CD4-positive, CD25-positive, alpha-beta regulatory T cell (primary cell): ENCODE measurements at regions not wholly inside any gene's neighbourhood (a gene's known extent, or its start where the extent isn't known, plus 50 kb on each side); places are given as distances from the start of the nearest gene placed in this dataset.

Experiments
- ATAC-seq, 2 donors: fragments of 150-1000 bp; cut with Tn5 transposase; one replicate each; pipeline ENCODE4 v1.10.0; 2021; ENCODE audit warnings: low read depth in 2 of 2, moderate number of reproducible peaks in 2 of 2, moderate library complexity in 1 of 2
- DNase-seq, 3 donors: peaks; one replicate each; pipeline versions ENCODE4 v3.0.0 to v3.0.0-alpha.2; 2012 to 2022; ENCODE audit warnings: mixed read lengths in 1 of 3
- H3K27ac ChIP-seq: one replicate; pipeline ENCODE4 v1.7.0; 2013; ENCODE audit warnings: mild to moderate bottlenecking, low read length; ENCODE audit not compliant: insufficient read depth, poor library complexity, severe bottlenecking
- H3K27me3 ChIP-seq: one replicate; pipeline ENCODE4 v1.7.0; 2013; ENCODE audit warnings: low read length; ENCODE audit not compliant: control insufficient read depth, insufficient read depth
- H3K36me3 ChIP-seq: one replicate; pipeline ENCODE4 v1.7.0; 2013; ENCODE audit warnings: mild to moderate bottlenecking, low read length, moderate library complexity; ENCODE audit not compliant: control insufficient read depth, insufficient read depth
- H3K4me1 ChIP-seq: 2 replicates; pipeline ENCODE4 v1.7.0; 2013; ENCODE audit warnings: mild to moderate bottlenecking, low read length; ENCODE audit not compliant: insufficient read depth, control insufficient read depth, poor library complexity, severe bottlenecking
- H3K4me3 ChIP-seq: one replicate; pipeline ENCODE4 v1.7.0; 2013; ENCODE audit warnings: low read depth, mild to moderate bottlenecking, low read length, moderate library complexity
- H3K9me3 ChIP-seq, 2 experiments: 1 replicate in 1 of 2; 2 replicates in 1 of 2; pipeline ENCODE4 v1.7.0; 2013; ENCODE audit warnings: low read length in 2 of 2, mild to moderate bottlenecking in 1 of 2, moderate library complexity in 1 of 2; ENCODE audit not compliant: control insufficient read depth in 2 of 2
- H3K27ac Mint-ChIP-seq, 3 donors: one replicate each; pipeline ENCODE4 v1.8.0; 2020 to 2022; ENCODE audit warnings: mild to moderate bottlenecking in 3 of 3, mixed read lengths in 3 of 3, moderate library complexity in 2 of 3
- H3K27me3 Mint-ChIP-seq: one replicate; pipeline ENCODE4 v1.8.0; 2022; ENCODE audit warnings: mild to moderate bottlenecking, mixed read lengths
- H3K36me3 Mint-ChIP-seq: one replicate; pipeline ENCODE4 v1.8.0; 2020; ENCODE audit warnings: mixed read lengths
- H3K4me1 Mint-ChIP-seq, 4 donors: one replicate each; pipeline ENCODE4 v1.8.0; 2020 to 2022; ENCODE audit warnings: mixed read lengths in 4 of 4, mild to moderate bottlenecking in 1 of 4
- H3K4me3 Mint-ChIP-seq, 4 donors: one replicate each; pipeline ENCODE4 v1.8.0; 2020 to 2022; ENCODE audit warnings: mild to moderate bottlenecking in 4 of 4, mixed read lengths in 4 of 4, moderate library complexity in 3 of 4
- H3K9me3 Mint-ChIP-seq, 7 donors: one replicate each; pipeline ENCODE4 v1.8.0; 2020 to 2022; ENCODE audit warnings: mixed read lengths in 7 of 7, mild to moderate bottlenecking in 3 of 7, moderate library complexity in 2 of 7

- H3K4me3 ChIP-seq = no peak overlapping the region
- no peak overlapping the region for H3K27ac ChIP-seq
- H3K9me3 ChIP-seq = no peaks in the 10 kb centered on the region
- H3K36me3 ChIP-seq = no peaks in the 10 kb centered on the region
- Mint-ChIP-seq H3K27ac (no peak overlapping the region), H3K36me3 (no peaks in the 10 kb centered on the region), H3K9me3 (peaks cover 0 to 4% (median under 1%) of the 10 kb centered on the region in 7 donors), H3K27me3 (no peaks in the 10 kb centered on the region), H3K4me1 (no peaks in the 10 kb centered on the region), H3K4me3 (no peak overlapping the region)
- ATAC-seq = no peak
- no peaks in the 10 kb centered on the region for H3K4me1 ChIP-seq
- no peaks in the 10 kb centered on the region for H3K27me3 ChIP-seq
- no peak for DNase-seq
Measured at GRCh38 chr4:114358901-114359300, 239.7 kb upstream of the UGT8 start.

GRCh38 chr4:114361249-114361648 lies 237.4 kb upstream of the UGT8 start:
- Mint-ChIP-seq H3K4me1 (no peaks in the 10 kb centered on the region), H3K4me3 (no peak overlapping the region), H3K36me3 (no peaks in the 10 kb centered on the region), H3K27ac (no peak overlapping the region), H3K27me3 (no peaks in the 10 kb centered on the region), H3K9me3 (peaks cover 0 to 2% (median 0%) of the 10 kb centered on the region in 7 donors)
- Histone ChIP-seq H3K4me1 (no peaks in the 10 kb centered on the region), H3K4me3 (no peak overlapping the region), H3K27ac (no peak overlapping the region), H3K9me3 (no peaks in the 10 kb centered on the region), H3K36me3 (no peaks in the 10 kb centered on the region), H3K27me3 (no peaks in the 10 kb centered on the region)
- ATAC-seq = no peak
- DNase-seq = no peak

- Mint-ChIP-seq H3K27ac (no peak overlapping the region), H3K36me3 (no peaks in the 10 kb centered on the region), H3K27me3 (no peaks in the 10 kb centered on the region), H3K4me1 (no peaks in the 10 kb centered on the region), H3K9me3 (peaks cover 0 to 2% (median 0%) of the 10 kb centered on the region in 7 donors), H3K4me3 (no peak overlapping the region)
- no peaks in the 10 kb centered on the region for H3K4me1 ChIP-seq
- no peak overlapping the region for H3K4me3 ChIP-seq
- DNase-seq = no peak
- H3K27me3 ChIP-seq = no peaks in the 10 kb centered on the region
- no peak for ATAC-seq
- no peaks in the 10 kb centered on the region for H3K36me3 ChIP-seq
- no peaks in the 10 kb centered on the region for H3K9me3 ChIP-seq
- no peak overlapping the region for H3K27ac ChIP-seq
Measured at GRCh38 chr4:114364857-114365256, 233.8 kb upstream of the UGT8 start.

DNA sequence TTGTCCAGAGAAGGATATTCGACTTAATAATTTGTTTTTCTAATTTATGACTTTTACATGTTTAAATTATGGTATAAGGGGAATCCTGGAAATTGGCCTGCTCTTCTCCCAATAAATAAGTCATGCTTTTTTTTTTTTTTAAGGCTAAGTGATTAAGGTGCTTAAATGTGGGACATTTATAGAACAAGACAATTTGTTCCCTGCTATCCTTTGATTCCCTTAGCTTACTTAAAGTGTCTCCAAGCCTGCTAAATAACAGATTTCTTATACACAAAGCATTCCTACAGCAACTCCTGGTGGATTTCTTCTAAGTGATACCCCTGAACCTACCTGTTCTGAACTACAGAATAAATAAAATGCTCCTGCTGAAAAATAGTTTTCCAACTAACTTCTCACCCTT lies 233.0 kb upstream of the UGT8 start:
- Mint-ChIP-seq H3K9me3 (peaks cover 0 to 2% (median 0%) of the 10 kb centered on the region in 7 donors), H3K4me3 (no peak overlapping the region), H3K27ac (no peak overlapping the region), H3K4me1 (no peaks in the 10 kb centered on the region), H3K36me3 (no peaks in the 10 kb centered on the region), H3K27me3 (no peaks in the 10 kb centered on the region)
- H3K27ac ChIP-seq = no peak overlapping the region
- no peaks in the 10 kb centered on the region for H3K9me3 ChIP-seq
- H3K4me1 ChIP-seq = no peaks in the 10 kb centered on the region
- H3K36me3 ChIP-seq = no peaks in the 10 kb centered on the region
- no peaks in the 10 kb centered on the region for H3K27me3 ChIP-seq
- DNase-seq = no peak
- ATAC-seq = no peak
- no peak overlapping the region for H3K4me3 ChIP-seq

GRCh38 chr4:114366368-114366767 lies 232.2 kb upstream of the UGT8 start:
- H3K4me1 Mint-ChIP-seq = no peaks in the 10 kb centered on the region
- H3K27me3 ChIP-seq = no peaks in the 10 kb centered on the region
- DNase-seq (no peak), ATAC-seq (no peak)
- no peaks in the 10 kb centered on the region for H3K9me3 ChIP-seq
- H3K27ac ChIP-seq = no peak overlapping the region
- H3K36me3 Mint-ChIP-seq = no peaks in the 10 kb centered on the region
- H3K4me1 ChIP-seq = no peaks in the 10 kb centered on the region
- H3K36me3 ChIP-seq = no peaks in the 10 kb centered on the region
- no peak overlapping the region for H3K4me3 ChIP-seq
- H3K9me3 Mint-ChIP-seq = peaks cover 0 to 2% (median 0%) of the 10 kb centered on the region in 7 donors
- H3K27me3 Mint-ChIP-seq = no peaks in the 10 kb centered on the region
- H3K4me3 Mint-ChIP-seq = no peak overlapping the region
- no peak overlapping the region for H3K27ac Mint-ChIP-seq

DNA sequence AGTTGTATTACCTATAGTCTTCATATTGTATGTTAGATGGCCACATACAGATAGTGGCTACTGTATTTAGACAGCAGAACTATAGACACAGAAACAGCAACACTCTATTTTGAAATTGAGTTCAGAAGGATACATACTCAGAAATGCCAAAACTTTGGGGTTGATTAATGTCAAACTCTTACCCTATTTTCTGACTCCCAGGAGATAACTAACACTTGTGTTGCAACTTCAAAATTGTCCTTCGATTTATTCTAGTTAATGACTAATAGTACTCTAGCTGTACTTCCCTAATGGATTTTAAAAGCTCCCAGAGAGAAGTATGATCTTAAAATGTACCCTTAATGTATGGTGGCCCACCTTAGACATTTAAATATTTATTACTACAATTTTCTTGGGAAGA lies 229.9 kb upstream of the UGT8 start:
- no peak overlapping the region for H3K27ac Mint-ChIP-seq
- ATAC-seq (no peak), DNase-seq (no peak)
- no peaks in the 10 kb centered on the region for H3K27me3 Mint-ChIP-seq
- peaks cover 0 to 2% (median 0%) of the 10 kb centered on the region in 7 donors for H3K9me3 Mint-ChIP-seq
- H3K9me3 ChIP-seq = no peaks in the 10 kb centered on the region
- no peaks in the 10 kb centered on the region for H3K4me1 Mint-ChIP-seq
- no peaks in the 10 kb centered on the region for H3K27me3 ChIP-seq
- H3K27ac ChIP-seq = no peak overlapping the region
- no peaks in the 10 kb centered on the region for H3K36me3 Mint-ChIP-seq
- H3K4me1 ChIP-seq = no peaks in the 10 kb centered on the region
- H3K4me3 ChIP-seq = no peak overlapping the region
- no peaks in the 10 kb centered on the region for H3K36me3 ChIP-seq
- no peak overlapping the region for H3K4me3 Mint-ChIP-seq

DNA sequence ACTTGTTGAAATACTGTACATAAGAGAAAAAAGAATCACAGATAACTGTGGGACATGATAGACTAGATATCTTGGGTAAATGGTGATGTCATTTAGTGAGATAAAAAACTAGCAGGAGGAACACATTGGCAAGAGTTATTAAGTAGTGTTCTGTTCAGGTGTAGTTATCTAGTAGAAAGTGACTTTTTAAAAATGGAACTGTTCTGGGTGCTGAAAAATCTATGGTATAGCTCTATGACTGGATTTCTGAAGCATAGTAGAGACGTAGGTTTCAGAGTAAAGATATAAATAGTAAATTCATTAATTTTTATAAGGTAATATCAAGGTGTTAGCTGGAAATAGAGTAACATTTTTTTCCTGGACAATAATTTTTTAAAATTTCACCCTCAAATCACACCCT lies 225.1 kb upstream of the UGT8 start:
- ATAC-seq (no peak), DNase-seq (no peak)
- Histone ChIP-seq H3K4me3 (no peak overlapping the region), H3K4me1 (no peaks in the 10 kb centered on the region), H3K36me3 (no peaks in the 10 kb centered on the region), H3K9me3 (no peaks in the 10 kb centered on the region), H3K27me3 (no peaks in the 10 kb centered on the region), H3K27ac (no peak overlapping the region)
- no peaks in the 10 kb centered on the region for H3K4me1 Mint-ChIP-seq
- H3K36me3 Mint-ChIP-seq = no peaks in the 10 kb centered on the region
- no peaks in the 10 kb centered on the region for H3K27me3 Mint-ChIP-seq
- H3K4me3 Mint-ChIP-seq = no peak overlapping the region
- peaks cover 0 to 7% (median 0%) of the 10 kb centered on the region in 7 donors for H3K9me3 Mint-ChIP-seq
- no peak overlapping the region for H3K27ac Mint-ChIP-seq

GRCh38 chr4:114378305-114378903 lies 220.2 kb upstream of the UGT8 start:
- no peaks in the 10 kb centered on the region for H3K4me1 ChIP-seq
- H3K4me3 ChIP-seq = no peak overlapping the region
- no peaks in the 10 kb centered on the region for H3K4me1 Mint-ChIP-seq
- H3K36me3 Mint-ChIP-seq = no peaks in the 10 kb centered on the region
- peaks cover 0 to 7% (median 0%) of the 10 kb centered on the region in 7 donors for H3K9me3 Mint-ChIP-seq
- H3K4me3 Mint-ChIP-seq = no peak overlapping the region
- no peak overlapping the region for H3K27ac Mint-ChIP-seq
- DNase-seq (no peak), ATAC-seq (no peak)
- no peaks in the 10 kb centered on the region for H3K36me3 ChIP-seq
- no peaks in the 10 kb centered on the region for H3K27me3 ChIP-seq
- H3K27me3 Mint-ChIP-seq = no peaks in the 10 kb centered on the region
- no peak overlapping the region for H3K27ac ChIP-seq
- H3K9me3 ChIP-seq = no peaks in the 10 kb centered on the region
